ENCODE measurements at regions not wholly inside any gene's neighbourhood (a gene's known extent, or its start where the extent isn't known, plus 50 kb on each side); places are given as distances from the start of the nearest gene placed in this dataset.

- DNase-seq (ENCODE audit: low read depth in 2 of 2, low spot score in 1 of 2), result no peak
Observed at GRCh38 chr6:137434640-137435039, 59.6 kb downstream of the OLIG3 start.

- no peak for DNase-seq (ENCODE audit: low read depth in 2 of 2, low spot score in 1 of 2)
Observed at GRCh38 chr6:137432054-137432611, 62.1 kb downstream of the OLIG3 start.

- no peak for DNase-seq (ENCODE audit: low read depth in 2 of 2, low spot score in 1 of 2)
Observed at GRCh38 chr6:137430954-137431353, 63.2 kb downstream of the OLIG3 start.

GRCh38 chr6:137427656-137428290 lies 66.4 kb downstream of the OLIG3 start:
- DNase-seq (ENCODE audit: low read depth in 2 of 2, low spot score in 1 of 2), result no peak

DNA sequence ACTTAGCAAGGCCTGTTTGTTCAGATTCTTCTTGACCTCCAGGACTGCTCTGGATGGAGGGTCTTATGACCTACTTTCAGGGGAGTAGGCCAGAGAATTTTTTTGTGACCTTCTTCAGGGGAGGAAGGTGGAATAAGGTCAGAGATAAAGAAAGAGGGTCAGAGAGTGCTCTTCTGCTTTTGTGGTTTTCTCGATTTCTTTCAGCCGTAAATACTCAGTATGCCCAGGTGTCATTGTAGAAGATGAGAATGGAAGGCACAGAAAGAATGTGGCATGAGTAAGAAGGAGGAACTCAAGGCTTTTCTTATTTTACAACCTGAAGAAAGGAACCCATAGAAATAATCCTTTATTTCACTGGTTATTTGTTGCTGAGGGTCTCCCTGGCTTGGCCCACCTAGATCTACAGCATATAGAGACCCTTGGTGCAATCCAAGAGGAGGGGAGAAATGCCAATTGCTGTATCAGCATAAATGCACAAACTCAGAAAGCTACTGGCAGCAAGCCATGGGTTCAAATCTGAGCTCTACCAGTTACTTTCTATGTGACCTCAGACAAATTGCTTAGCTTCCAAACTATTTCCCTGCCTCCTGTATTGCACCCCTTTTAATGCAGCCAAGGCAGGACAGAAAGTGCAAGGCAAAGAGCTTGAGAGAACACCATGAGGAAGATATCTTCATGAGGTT lies 68.0 kb downstream of the OLIG3 start:
- DNase-seq (ENCODE audit: low read depth in 2 of 2, low spot score in 1 of 2), result no peak

GRCh38 chr6:137424251-137424650 lies 69.9 kb downstream of the OLIG3 start:
- no peak for DNase-seq (ENCODE audit: low read depth in 2 of 2, low spot score in 1 of 2)

- no peak for DNase-seq (ENCODE audit: low read depth in 2 of 2, low spot score in 1 of 2)
Observed at GRCh38 chr6:137423451-137424168, 70.6 kb downstream of the OLIG3 start.

- no peak for DNase-seq (ENCODE audit: low read depth in 2 of 2, low spot score in 1 of 2)
Observed at GRCh38 chr6:137417396-137417795, 76.8 kb downstream of the OLIG3 start.

- DNase-seq (ENCODE audit: low read depth in 2 of 2, low spot score in 1 of 2), result no peak
Observed at GRCh38 chr6:137416376-137417109, 77.7 kb downstream of the OLIG3 start.

DNA sequence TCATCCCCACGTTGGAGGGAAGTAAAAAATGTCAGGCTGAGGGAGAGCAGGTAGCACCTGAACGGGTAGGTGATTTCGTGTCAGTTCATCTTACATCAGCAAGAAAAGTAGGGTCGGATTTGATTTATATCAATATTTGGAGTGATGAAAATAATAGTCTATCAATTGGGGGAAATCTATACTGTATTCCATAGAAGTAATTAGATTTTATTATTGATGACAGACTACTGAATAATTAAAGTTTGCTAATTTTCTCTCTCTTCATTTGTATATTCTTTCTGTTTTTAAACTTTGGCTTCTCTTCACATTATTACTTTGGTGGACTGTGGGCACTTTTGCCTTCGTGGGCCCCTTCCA lies 78.4 kb downstream of the OLIG3 start:
- DNase-seq (ENCODE audit: low read depth in 2 of 2, low spot score in 1 of 2), result no peak

DNA sequence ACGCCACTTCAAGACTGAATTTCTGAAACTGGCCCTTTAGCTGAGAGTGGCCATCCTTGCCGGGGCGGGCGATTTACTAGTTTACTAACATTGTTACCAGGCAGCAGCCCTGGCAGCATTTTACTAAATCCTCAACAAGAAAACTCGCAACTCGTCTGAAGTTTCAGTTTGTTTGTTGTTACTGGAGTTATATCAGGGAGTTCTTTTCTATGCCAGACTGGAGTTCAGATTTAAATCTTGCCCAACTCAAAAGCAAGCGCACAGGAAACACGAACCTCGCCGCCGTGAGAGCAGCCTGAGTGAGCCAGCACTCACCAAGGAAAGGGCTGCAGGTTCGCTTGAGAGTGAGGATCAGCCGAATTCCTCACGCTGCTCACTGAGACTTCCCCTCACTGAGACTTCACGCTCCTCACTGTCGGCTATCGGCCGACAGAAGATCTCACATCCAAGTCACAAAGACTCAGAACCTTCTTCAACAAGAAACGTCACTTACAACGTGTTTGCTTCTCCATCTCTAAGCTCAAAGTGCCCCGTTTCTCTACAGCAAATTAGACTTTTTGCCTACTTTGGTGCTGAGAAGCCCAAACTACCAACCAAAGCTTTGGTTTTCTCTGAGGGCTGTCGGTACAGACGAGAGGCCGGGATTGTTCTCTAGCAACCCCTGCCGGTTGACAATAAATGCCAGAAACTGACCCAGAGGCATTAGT lies 78.9 kb downstream of the OLIG3 start:
- peak; percentile 35 to 48 for DNase-seq (ENCODE audit: low read depth in 2 of 2, low spot score in 1 of 2)

GRCh38 chr6:137414599-137414998 lies 79.6 kb downstream of the OLIG3 start:
- DNase-seq (ENCODE audit: low read depth in 2 of 2, low spot score in 1 of 2), result no peak

DNA sequence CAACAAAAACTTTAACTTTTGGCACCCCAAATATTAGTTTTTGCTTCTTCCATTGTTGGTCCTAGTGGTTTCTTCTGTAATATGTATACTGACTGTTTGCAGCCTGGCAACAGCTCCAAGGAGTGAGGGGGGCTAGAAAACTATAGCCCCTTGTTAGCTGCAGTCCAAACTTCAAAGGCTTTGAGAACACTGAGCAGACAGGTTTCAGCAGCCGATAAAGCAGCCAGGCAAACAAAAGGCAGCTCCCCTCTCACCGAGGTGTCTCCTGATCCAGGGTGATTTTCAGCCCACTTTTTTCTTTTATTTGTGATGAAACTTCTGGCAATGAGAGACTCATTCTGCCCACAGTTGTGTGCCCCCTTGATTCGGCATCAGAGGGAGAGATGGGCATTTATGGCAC lies 80.7 kb downstream of the OLIG3 start:
- DNase-seq (ENCODE audit: low read depth in 2 of 2, low spot score in 1 of 2), result no peak

- DNase-seq (ENCODE audit: low read depth in 2 of 2, low spot score in 1 of 2), result no peak
Observed at GRCh38 chr6:137412562-137412961, 81.6 kb downstream of the OLIG3 start.

DNA sequence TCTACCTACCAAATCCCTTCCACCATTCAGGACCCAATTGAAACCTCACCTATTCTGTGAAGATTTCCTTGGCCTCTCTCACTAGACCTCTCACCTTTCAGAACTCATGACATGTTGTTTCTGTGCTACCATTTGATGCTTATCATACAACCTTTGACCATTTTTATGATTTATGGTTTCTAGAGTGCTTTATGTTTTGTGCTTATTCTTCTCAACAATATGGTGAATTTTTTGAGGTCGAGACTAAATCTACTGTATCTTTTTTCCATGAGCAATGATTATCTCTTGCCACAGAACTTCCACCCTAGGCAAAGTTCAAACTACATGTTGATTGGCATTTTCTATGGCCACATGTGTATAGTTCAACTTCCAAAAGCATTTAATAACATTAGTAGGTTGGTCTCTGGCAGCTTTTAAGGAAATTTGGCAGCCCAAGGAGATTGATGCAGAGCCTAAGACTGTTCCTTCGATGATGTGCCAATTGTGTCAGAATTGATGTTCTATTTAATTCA lies 84.9 kb downstream of the OLIG3 start:
- no peak for DNase-seq (ENCODE audit: low read depth in 2 of 2, low spot score in 1 of 2)

GRCh38 chr6:137407816-137408215 lies 86.4 kb downstream of the OLIG3 start:
- DNase-seq (ENCODE audit: low read depth in 2 of 2, low spot score in 1 of 2), result no peak

DNA sequence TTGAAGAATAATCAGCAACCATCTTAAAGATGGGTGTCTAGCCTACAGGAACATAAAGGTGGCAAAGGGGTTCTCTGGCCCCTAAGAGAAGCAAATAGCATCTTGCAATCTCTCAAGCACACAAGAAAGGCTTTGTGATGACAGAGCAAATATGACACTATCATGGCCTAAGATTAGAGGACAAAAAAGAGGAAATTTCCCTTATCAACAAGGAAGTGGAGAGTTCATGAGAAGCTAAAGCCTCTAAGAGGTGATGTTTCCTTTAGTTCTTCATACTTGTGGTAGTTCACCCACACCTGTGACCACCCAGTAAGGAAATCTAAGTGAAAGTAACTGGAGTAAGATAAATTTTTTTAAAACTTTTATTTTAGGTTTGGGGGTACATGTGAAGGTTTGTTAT lies 88.4 kb downstream of the OLIG3 start:
- DNase-seq (ENCODE audit: low read depth in 2 of 2, low spot score in 1 of 2), result no peak

DNA sequence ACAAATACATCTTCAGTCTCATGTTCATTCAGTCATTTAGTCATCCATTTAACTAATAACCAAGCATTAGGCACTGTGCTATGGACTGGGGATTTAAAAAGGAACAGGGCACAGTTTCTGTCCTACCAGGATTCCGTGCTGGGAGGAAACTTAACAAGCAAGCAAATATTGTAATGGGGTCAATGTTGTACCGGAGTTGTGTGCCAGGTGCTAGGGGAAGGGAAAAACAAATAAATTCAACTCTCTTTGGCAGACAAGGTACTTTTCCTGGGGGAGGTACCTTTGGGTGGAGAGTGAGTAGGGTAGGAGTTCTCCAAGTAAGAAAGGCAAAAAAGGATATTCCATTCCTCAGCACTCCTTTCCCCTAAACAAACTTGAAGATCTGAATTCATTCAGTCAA lies 90.3 kb downstream of the OLIG3 start:
- DNase-seq (ENCODE audit: low read depth in 2 of 2, low spot score in 1 of 2), result no peak

- no peak for DNase-seq (ENCODE audit: low read depth in 2 of 2, low spot score in 1 of 2)
Observed at GRCh38 chr6:137403443-137403842, 90.8 kb downstream of the OLIG3 start.

- no peak for DNase-seq (ENCODE audit: low read depth in 2 of 2, low spot score in 1 of 2)
Observed at GRCh38 chr6:137402143-137402680, 92.0 kb downstream of the OLIG3 start.

All from stimulated activated CD8-positive, alpha-beta memory T cell treated with anti-CD3 and anti-CD28 coated beads, Interleukin-4, amount 100 ng/mL, for 4 hours (primary cell).